ENCODE measurements at regions not wholly inside any gene's neighbourhood (a gene's known extent, or its start where the extent isn't known, plus 50 kb on each side); places are given as distances from the start of the nearest gene placed in this dataset.

DNA sequence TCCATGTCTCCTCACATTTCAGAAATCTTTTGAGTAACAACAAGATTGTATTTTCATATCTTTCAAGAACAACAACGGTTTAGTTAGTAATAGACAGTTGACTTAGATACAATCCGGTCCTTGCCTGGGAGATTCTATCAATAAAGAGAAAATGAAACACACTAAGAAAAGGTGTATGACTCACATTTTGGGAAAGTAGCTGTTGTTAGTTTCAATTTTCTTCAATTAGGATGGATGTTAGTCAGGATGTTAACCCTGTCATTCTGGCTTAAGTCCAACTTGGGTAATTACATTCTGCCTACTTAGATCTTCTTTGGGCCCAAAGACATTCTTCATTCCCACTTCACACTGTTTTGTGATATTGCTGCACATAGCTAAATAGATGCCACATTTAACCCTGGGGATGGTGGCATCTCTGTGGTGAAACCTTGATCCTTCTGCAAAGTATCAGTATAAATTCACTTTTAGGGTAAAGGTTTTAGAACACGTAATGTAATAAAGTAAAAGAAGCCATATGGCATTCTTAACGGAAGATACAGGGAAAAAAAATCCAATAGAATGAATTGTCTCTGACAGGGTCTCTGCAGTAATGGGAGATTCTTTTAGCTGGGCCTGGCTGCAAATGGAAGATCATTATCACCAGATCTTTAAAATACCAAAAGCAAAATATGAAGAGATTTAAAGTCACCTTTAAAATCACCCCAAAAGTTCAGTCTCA lies 365.5 kb downstream of the FIGN start:
- DNase-seq, result no peak

DNA sequence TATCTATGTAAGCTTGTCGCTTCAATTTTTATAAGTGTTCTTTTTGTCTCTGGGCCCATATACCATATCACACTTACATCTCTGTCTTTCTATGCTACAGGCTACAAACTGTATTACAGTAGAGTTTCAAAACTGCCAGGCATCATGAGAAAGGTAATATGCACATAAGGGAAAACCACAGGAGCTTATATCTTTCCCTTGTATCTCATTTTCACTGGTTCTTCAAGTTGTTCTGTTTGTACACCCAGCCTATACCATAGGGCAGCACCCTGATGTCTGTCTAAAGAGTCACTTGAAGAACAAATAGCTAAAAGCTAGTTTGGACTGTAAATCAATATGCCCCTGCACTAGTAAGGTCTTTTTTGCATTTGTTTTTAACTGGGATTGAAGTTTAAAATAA lies 366.7 kb downstream of the FIGN start:
- no peak for DNase-seq

DNA sequence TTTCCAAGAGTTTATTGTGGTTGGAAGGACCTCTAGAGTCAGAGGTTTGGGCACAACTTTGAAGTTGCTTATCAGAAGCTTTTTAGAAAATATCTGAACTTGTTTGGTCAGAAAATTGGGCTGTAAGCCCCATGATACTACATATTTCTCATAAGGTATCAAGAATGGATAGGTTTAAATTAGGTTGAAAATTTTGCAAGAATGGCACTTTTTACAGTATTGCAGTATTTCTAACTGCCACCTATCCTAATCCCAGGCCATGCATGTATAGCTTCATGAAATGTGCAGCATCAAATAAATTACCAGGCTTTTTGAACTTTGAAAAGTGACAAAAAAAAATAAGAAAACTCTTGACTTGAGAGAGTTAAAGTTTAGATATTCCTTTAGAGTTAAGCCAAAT lies 367.2 kb downstream of the FIGN start:
- DNase-seq, result no peak

DNA sequence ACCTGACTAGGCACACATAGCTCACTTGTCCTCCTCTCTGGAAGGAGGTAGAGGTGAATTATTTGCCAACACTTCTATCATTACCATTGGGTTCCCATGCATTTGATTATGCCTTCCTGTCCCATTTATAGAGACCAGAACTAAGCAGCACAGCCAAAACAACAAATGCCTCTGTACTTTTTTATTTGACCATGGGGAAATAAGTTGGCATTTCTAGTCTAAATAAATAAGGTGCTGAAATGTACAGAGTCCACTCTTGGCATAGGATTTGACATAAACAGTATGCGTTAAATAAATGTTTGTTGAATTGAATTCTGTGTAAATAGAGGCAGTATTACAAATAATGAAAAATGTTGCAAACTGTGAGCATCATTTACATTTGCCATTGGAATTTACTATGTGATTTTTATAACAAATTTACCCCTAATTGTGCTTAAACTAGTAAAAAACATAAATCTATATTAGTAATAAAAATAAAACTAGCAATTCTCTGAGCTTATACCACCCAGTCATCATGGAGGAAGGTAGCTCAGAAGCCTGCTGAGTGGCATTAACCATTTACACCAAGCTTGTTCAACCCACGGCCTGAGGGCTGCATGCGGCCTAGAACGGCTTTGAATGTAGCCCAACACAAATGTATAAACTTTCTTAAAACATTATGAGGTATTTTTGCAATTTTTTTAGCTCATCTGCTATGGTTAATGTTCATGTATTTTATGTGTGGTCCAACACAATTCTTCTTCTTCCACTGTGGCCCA lies 367.8 kb downstream of the FIGN start:
- DNase-seq, result no peak

DNA sequence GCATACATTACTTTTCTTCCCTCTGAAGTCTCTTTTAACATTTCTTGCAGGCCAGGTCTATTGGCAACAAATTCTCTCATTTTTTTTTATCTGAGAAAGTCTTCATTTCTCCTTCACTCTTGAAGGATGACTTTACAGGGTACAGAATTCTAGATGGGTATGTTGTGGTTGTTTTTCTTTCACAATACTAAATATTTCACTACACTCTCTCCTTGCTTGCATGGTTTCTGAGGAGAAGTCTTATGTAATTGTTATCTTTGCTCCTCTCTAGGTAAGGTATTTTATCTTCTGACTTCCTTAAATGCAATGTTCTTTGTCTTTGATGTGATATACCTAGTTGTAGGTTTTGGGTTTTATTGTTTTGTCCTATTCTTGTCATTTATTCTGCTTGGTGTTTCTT lies 371.1 kb downstream of the FIGN start:
- no peak for DNase-seq

DNA sequence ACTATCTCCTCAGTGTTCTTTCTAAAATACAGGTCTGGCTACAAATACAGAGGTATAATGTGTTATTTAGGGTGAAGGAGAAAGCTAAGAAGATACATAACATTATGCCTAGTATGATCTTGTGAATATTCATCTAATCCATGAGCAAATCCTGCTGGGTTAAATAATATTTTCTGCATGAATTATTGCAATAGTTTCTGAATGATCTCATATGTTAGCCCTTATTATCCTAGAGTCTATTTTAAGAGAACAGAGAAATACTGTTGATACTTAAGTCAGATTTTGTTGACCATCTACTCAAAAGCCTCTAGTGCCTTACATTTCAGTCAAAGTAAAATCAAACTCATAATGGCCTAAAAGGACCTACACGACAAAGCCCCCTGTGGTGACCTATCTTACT lies 382.3 kb downstream of the FIGN start:
- DNase-seq, result no peak

DNA sequence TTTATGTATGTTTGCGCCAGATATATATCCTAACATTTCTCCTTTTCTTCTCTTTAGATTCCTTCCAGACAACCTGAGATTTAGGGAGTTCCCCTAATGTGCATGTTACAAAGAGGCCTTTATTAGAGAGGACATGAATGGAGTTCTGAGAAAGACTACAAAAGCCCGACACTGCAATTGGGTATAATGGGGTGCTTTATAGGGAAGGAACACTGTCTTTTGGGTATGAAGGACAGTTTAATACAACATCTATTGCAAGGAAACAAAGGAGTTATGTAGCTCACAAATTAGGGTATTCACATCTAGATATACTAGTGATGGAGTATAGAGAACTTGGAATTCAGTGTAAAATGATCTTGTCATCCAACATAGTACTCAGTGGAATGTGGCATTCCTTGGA lies 383.8 kb downstream of the FIGN start:
- no peak for DNase-seq

DNA sequence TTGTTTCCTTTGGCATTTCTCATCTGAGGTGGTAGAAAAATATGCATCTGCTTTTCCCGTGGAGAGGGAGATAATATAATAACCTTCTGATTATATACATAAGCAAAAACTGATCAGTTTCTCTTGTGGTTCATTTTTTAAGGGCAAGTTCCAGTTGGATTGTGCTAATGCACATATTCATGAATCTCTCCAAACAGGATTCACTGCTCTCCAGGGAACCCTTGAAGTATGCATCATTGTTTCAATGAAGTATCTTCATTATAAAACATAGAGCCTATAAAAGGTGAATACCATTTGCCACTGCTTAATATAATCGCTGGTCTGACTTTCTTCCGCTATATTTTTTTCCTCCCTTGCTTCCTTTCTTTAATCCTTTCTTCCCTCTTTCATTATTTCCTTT lies 384.7 kb downstream of the FIGN start:
- DNase-seq, result no peak

DNA sequence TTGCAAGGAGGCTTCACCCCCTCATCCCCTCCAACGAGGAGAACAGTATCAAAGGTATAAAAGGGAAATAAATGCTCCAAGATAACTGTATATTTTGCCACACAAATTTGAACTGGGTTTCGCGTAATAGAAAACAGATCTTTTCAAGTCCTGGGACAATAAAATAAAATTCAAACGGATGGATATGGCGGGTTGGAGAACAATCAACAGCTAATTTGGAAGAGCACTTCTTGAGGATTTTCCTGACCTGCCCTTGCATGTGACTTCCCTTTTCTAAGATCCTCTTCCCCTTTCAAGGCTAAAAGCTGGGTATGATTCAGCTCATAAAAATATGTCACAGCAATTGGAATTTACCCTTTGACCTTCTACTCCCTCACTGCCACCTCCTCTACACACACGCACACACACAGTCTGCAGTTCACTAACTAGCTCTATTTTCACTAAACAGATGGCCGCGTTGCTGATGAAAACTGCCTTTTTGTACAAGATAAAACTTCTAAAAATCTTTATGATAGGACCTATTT lies 386.9 kb downstream of the FIGN start:
- DNase-seq, result no peak

DNA sequence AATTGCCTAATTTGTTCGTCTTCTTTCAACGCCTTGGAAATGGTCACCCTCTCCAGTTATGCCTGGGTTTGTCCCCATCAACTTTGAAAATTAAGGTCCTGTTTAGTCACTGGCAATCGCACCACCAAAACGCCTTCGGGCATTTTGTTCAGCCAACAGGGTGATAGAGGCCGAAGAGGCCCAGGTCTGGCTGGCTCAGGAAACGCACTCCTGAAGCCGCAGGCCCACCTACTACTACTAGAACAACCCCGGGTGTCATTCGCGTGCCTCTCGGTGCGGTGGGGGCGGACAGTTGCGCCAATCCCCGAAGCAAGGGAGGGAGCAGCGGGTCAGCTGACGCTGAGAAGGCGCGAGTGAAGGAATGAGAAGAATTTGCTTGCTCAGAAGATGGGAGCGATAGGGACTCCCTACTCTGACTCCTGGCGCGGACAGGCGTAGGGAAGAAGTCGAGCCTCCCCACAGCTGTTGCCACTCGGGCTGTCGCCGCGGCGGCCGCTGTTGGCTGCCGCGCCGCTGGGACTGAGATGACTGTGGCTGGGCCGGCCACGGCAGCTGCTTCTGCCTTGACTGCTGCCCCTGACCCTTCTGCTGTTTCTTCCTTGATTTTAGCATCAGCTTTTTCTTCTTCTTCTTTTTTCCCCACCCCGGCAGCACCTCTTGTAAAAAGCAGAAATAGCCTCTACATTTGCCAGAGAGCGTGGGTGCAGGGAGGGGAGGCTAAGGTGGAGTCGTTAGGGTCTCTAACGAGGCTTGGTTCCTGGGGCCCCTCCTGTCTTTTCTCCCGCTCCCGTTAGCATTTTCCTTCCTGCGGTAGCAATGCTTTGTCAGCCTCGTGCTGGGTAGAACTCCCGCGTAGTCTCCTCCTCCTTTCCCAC lies 387.6 kb downstream of the FIGN start:
- DNase-seq, result peak in 56 of 58 donors; percentile 2 to 70 (median 39)

DNA sequence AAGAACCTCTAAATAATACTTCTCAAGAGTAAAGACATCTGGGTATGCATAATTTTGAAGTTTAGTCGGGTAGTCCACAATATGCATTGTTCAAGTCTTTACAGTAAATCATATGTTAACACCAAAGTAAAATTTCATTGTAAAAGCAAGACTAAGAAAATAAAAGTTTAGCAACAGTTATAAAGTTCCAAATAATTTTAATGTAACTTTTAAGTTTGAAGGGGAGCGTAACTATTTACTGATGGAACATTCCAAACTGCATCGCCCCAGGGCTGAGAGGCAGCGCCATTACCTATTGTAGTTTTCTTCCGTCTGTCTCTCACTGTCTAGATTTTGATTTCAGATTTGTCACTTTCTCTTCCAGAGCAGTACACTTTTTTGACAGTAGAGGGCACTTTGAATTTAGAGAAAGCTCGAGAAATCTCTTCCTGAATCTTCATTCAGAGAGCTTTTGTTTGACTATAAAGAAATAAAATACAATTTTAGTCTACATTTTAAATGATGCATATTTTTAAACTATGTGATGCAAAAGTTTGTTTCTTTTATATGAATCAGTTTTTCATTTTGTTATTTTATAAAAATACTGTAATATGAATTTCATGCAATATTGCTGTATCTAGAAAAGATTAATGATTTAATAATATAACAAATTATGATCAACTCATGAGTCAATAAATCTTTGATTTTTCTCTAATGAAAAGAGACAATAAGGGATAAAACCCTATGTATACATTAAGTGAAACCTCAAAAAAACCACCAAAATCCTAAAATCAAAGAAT lies 389.8 kb downstream of the FIGN start:
- peak in 2 of 58 donors; percentile 14 to 47 for DNase-seq

DNA sequence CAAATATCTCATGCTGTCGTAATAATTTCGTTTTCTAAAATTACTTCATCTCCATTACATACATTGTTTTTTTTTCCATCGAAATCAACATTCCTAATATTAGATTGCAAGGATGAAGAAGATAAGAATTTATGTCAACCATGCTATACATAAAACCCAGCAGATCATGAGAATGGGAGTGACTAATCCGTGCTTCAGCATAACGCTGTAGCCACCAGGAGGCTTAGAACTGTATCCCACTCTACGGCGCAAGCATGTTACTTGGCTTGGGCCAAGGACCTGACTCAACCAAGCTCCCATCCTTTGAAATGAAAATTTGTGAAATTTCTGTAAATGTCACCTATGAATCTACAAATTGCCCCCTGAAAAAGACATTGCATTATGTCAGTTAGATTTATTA lies 392.5 kb downstream of the FIGN start:
- DNase-seq, result no peak

DNA sequence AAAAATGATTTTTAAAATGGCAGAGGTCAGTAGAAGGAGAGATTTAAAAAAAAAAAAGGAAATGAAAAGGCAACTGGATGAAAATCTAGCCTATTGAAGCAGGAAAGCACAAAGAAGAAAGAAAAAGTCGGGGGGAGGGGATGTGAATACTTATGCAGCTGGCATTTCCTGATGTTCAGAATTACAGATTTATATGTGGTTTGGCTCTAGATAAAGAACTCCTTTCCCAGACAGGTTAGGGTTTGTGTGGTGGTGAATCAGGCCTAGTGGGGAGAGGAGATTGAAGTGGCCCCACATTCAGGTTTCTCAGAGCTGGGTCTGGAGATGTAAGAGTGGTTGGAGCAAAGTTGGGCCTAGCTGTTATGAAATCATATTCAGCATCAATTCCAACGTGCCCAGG lies 394.4 kb downstream of the FIGN start:
- DNase-seq, result no peak

DNA sequence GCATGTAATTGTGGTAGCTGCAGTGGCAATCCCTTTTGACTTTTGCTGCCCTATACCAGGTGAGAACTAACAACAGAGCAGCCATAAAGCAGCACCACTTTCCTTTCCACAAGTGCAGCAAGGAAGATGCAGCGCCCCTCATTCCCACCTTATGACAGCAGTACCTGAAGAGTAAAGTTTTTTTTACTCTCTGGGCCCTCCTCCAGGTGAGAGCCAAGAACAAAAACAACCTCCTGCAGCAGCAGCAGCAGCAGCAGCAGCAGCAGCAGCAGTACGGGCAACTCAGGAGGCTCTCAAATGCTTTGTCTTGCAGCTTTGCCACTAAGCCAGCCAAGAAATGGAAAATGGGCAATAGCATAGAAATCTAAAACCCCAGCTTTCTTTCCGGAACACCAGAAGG lies 397.5 kb downstream of the FIGN start:
- no peak for DNase-seq

DNA sequence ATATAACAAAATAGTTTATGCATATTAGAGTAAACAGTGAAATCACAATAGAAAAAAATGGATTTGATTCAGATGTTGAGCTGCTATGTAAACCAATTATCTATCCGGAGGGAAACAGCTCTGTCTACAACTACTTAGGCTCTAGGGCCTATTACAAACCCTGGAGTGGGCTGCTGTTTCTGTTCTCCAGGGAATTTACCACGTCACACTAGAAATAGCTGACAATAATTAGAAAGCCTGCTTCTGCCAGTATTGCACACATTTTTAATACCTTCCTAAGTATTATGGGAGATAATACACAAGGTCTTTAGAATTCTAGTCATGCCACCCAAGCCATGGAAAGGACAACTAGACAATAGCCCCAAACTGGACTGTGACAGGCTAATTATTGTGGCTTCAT lies 411.1 kb downstream of the FIGN start:
- no peak for DNase-seq

DNA sequence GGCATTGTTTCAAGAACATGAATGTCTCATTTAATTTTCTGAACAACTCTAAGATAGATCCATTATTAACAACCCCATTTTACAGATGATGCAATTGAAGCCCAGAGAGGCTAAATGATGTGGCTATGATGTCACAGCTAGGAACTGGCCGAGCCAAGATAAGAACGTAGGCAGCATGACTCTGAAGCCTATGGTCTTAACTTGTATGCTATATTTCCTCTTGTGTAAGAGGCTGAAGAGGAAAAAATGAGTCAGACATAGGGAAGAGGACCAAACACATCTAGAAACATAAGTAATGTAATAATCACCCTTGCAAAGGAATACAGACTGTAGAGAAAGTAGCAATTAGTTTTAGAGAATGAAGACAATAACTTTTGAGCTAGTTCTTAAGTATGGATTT lies 416.8 kb downstream of the FIGN start:
- DNase-seq, result no peak

DNA sequence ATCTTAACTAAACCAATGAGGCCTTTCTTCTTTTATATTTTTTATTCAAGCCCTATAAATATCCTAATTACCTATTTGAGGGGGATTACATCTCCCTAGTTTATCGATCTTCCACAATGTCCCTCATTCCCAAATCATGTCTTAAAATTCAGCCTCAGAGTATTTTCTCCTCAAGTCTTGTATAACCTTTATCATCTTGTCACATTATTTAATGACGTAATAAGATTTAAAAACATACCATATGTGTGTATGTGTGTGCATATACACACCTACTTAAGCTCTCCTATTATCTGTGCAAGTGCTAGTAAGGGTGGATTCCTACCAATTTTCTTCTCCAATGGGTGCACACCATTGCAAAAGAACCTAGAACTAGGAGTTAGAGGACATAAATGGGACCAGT lies 421.1 kb downstream of the FIGN start:
- DNase-seq, result no peak

DNA sequence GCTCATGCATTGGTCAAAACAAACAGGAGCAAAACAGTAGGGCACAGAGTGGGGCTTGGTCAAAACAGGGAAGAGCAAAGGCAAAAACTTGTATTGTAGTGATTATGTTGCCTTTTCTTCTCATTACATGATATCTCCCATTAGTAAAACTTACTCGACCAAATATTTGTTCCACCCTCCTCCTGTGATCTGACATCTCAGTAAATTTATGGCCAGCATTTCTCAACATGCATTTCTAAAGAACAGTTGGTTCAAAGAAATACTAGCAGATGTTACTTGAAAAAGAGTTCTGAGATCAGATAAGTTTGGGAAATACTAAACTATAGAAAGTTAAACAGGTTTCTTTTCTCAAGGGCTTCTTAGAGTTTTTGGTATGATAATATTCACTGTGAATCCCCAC lies 423.1 kb downstream of the FIGN start:
- DNase-seq, result no peak

DNA sequence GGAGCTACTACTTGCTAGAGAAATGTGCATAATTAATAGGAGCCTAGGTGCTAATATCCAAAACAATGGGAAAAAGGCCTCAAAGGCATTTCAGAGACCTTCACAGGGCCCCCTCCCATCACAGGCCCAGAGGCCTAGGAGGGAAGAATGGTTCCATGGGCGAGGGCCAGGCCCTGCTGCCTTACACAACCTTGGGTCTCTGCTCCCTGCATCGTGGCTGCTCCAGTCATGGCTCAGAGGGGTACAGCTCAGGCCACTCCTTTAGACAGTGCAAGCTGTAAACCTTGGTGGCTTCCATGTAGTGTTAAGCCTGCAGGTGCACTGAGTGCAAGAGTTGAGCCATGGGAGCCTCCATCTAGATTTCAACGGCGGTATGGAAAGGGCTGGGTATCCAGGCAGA lies 429.2 kb downstream of the FIGN start:
- DNase-seq, result no peak

DNA sequence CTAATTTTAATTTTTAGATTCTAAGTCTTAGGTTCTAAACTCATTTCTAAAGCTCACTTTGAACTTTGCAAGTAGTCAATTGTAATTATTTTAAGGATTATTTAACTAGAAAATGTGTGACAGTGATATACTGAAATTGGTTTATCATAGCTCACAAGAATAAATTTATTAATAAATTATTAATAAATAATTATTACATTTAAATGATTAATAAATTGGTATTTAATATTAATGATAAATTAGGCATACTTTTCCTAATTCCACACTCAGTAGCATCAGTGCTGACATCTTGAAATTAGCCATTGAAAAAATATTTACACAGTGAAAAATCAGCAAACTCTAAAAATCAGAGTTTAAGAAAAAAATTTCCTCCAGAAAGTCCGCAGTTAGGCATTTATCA lies 433.7 kb downstream of the FIGN start:
- no peak for DNase-seq

DNA sequence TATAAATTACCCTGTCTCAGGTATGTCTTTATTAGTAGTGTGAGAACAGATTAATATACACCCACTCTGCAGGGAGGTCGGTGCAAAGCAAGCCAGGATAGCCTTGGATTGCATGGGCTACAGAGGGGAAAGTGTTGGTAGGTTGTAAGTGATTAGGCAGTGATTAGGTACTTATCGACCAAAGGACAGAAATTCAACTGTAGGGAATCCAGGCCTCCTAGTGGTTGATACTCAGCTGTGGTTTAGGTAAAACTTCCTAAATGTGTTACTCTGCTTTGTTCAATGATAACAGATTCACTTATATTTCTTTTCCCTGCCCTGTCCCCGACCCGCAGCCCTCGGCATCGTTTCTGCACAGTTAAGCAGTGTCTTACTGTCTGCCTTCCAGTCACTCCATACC lies 444.0 kb downstream of the FIGN start:
- DNase-seq, result no peak

Measured in anterior cingulate cortex (tissue), 58 donors.